HG02759 (cell line): ENCODE measurements at regions not wholly inside any gene's neighbourhood (a gene's known extent, or its start where the extent isn't known, plus 50 kb on each side); places are given as distances from the start of the nearest gene placed in this dataset.
"Not testable (repeated sequence)": the region's sequence is repeated elsewhere in the genome, so short reads cannot be mapped to it uniquely, and the experiment has no call there.

Experiments
- ATAC-seq: cut with Tn5 transposase; IDR thresholded peaks from one replicate; pipeline ENCODE4 v1.9.1; 2021; ENCODE audit warnings: mild to moderate bottlenecking, moderate library complexity; ENCODE audit not compliant: unreplicated experiment

DNA sequence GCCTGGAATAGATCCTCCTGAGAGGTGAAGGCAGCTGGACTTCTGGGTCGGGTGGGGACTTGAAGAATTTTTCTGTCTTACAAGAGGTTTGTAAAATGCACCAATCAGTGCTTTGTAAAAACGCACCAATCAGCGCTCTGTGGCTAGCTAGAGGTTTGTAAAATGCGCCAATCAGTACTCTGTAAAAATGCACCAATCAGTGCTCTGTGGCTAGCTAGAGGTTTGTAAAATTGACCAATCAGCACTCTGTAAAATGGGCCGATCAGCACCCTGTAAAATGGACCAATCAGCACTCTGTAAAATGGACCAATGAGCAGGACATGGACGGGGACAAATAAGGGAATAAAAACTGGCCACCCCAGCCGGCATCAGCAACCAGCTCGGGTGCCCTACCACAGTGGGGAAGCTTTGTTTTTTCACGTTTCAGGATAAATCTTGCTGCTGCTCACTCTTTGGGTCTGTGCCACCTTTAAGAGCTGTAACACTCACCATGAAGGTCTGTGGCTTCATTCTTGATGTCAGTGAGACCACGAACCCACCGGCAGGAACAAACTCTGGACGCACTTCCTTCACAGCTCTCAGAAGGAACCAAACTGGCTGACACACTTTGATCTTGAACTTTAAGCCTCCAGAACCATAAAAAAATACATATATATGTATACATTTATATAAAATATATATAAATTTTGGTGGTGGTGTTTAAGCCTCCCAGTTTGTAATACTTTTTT, 197.8 kb upstream of the SLCO3A1 start:
- ATAC-seq = not testable (repeated sequence)

DNA sequence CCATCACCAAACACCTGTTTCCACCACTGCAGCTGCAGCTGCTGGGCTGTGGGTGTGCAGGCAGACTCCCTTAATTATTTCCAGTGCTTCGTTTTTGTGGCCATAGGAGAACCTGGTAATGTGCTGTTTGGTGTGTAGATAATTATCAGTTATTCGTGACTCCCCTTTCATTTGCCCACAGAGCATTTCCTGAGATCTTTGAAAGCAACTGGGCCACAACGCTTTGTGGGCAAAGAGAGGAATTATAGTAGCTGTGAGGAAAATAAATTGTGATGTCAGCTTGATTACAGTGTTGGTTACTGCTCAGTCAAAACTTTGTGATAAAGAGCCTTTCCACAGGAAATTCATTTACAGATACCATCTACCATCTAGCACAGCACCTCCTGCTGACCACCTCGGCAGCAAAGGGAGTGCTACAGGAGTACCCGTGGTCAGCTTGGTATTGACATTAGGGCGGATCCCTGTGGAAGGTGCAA, 193.3 kb upstream of the SLCO3A1 start:
- ATAC-seq = no peak

DNA sequence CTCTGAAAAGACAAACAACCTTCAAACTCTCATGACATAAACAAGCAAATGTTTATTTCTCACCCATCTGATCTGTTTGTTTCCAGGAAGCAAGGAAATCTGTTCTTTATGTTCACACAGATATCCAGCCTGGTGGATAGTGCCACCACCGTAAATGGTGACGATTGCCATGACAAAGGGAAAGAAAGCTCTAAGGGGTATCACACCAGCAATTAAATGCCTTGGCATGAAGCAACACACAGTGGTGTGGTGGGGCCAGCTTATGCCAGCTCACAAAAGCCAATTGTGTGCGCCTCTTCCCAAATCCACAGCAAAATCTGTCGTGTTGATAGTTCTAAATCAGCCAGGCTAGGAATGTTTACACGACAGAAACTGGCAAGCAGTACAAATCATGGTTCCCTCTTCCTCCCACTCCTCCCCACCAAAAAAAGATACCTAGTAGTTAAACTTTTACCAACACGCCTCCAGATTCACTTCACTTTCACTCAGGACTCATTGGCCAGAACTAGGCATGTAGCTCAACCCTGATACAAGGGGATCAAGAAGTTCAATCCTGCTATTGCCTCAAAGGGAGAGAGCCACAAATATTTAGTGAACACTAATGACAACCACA, 189.2 kb upstream of the SLCO3A1 start:
- ATAC-seq = no peak

DNA sequence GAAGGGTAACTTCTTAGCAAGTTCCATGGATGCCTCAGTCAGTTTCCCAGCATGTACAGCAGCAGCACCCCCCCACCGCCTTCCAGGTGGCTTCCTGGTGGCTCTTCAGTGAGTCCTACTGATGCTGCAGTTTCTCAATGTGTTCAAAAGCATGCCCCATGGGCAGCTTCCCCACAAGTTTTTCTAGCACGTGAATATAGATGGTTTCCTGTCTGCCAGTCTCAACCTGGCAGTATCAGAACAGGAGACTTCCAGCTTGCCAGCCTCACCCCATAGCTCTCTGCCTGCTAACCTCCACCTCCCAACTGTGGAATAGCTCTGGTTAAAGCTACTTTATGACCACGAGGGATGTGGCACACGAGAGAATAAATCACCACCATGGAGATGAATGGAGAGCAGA, 188.3 kb upstream of the SLCO3A1 start:
- ATAC-seq = no peak

DNA sequence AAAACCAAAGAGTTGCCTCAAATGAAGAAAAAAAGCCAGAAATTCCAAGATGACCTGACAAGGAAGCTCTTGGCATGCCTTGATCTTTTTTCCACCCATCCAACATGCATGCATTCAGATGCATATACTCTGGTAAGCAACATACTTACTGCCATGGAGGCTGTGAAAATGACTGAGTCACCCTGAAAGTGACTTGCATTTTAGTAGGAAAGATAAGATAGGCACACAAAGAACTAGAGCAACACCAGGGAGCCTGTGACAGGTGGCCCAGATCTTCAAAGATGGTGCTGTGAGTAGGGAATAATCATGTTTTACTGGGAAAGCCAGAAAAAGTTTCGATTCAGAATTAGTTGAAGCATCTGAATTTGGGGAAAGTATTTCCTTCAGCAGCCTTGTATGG, 185.1 kb upstream of the SLCO3A1 start:
- ATAC-seq = no peak

DNA sequence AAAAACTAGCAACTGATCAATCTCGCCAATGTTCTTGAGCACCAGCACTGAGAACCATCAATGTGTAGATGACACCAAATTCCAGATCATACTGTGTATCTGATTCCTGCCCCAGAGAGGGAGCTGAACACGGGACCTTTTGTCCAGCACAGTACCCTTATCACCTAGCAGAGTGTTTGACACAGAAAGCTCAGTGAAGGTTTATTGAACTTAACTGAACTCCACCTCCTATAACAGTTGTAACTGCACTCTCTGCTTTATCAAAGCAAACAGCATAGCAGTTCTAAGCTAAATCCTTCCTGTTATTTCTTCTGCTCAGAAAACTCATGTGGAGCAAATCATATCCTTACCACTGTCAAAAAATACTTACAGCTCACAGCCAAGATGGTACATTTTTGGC, 183.4 kb upstream of the SLCO3A1 start:
- ATAC-seq = no peak

DNA sequence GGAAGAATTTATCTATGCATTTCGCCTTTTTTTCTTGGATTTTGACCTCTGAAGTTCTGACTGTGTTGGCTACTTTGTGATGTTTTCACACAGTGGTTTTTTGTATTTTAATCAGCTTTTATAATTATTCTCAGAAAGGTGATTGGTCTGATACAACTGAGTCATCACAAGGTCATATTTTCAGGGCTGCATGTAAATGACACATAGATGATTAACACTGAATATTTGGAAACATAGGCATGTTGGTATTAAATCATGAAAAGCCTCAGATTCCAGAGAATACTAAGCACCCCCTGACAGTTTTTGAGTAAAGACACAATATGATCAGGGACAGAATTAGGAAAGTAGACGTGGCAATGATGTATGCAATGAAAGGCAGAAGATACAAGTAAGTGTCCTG, 175.5 kb upstream of the SLCO3A1 start:
- ATAC-seq = no peak

DNA sequence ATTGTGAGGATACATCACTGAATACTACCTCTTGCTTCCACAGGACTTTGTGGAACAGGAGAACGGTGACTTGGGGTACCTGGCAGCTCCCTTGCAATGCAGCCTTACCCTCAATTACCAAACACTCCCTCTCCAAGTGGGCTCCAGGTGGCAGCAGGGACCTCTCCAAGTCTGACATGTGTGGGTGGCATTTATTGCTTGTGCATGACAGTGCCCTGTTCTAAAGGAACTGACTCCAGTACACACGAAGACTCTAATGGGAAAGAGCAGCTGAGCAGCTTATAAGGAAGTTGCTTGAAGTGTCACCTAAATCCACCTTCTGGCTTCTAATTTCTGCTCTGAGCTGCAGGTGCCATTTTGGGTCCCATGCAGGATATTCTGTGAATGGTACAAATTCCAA, 174.1 kb upstream of the SLCO3A1 start:
- ATAC-seq = no peak

DNA sequence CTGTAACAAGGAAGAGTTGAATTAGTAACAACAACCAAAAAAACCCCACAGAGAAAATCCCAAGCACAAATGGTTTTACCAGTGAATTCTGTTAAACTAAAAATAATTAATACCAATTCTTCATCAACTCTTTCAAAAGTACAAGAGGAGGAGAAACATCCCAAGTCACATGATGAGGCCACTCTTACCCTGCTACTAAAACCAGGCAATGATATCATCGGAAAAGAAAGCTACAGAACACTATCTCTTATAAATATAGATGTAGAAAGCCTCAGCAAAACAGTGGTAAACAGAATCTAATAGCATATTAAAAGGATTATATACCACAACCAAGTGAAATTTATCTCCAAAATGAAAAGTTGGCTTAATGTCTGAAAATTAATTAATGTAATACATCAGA, 168.1 kb upstream of the SLCO3A1 start:
- ATAC-seq = no peak

DNA sequence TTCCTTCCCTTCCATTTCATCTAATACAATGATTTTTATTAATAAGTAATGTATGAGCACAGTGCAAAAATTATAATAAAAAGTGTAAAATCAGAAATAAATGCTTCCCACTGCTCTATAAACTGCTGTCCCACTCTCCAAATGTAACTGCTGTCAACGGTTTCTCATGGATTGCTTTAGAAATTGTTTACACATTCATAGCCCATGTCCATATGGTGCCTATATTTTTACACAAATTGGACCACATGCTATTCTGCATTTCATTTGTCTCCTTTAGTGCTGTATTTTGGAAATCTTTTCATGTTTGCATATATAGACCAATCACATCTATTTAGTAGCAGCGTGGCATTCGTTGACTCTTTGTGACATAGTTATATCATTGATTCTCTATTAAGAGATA, 164.7 kb upstream of the SLCO3A1 start:
- no peak for ATAC-seq

DNA sequence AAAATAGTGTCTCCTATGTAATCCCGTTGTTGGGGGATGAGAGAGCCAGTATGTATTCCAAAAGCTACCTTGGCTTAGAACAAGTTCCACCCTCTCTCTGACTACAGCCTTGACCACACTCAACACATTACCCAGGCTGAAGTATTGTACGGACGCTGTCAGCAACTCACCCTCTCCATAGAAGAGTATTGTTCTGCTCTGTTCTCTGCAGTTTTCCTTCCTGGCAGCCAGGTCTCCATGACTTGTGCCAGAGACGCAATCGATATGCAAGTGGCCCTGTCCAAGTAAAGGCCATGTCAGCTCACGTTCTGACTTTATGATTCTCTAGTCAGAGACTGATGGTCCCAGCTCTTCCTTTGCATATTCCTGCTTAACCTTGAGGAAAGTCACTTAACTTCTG, 164.1 kb upstream of the SLCO3A1 start:
- ATAC-seq = no peak

DNA sequence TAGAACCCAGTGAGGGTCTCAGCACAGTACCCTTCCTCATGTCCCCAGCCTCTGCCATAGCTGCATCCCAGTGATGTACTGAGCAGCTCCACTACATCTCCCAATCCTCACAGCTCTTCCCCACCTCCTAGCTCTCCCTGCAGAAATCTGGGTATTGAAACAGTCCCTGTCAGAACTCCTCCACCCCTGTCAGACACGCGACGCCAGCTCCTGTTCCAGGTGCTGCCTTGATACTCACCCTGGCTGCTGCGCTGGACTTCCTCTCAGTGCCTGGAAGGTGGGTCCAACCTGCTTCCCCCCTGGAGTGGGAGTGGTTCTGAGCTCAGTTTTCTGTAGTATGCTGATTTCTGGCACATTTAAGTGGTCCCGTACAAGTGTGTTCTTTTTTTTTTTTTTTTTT, 160.9 kb upstream of the SLCO3A1 start:
- no peak for ATAC-seq

DNA sequence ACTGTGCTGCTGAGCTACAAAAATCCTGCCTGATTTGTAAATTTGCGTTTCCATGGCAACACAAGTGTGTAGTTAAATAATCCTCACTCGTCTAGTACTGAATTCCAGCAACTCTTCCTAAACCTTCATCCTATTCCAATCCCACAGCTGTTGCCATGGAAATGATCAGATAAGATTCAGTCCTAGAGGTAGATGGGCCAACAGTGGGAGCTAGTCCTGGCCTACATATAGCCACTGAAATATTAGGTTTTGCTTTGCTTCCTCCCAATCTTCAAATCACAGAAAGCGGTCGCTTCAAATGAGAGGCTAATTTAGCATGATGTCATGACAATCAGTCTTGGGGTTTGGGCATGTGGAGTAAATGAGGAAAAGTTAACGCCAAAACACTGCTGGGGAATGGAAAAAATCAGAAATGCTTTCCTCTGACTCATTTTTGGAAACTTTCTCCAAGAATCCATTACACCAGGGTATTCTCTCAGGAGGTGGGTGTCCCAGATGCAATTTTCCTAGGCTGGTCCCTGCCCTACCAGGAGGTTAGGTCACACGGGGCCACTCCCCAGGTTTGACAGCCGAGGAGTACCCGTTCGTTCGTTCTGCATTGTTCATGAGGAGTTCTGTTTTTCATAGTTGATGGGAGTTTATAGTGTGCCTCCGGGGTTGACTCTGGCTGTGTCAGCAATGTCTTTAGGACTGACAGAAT, 159.2 kb upstream of the SLCO3A1 start:
- ATAC-seq = no peak

DNA sequence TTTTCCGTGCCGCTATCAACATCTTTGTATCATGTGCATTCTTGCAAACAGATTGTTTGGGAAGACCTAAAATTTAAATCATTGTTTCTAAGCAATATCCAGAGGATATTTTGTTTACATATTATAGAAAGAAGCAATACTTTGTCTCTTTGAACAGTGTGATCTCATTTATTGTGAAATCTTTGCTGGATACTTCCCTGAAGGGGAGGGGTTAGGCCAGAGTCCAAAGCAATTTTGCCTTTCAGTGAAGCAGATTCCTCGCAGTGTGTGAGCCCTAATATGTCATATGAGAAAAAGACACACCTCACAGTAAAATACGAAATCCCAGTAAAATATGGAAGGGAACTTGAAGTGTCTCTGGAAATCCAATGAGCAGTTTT, 158.7 kb upstream of the SLCO3A1 start:
- no peak for ATAC-seq

DNA sequence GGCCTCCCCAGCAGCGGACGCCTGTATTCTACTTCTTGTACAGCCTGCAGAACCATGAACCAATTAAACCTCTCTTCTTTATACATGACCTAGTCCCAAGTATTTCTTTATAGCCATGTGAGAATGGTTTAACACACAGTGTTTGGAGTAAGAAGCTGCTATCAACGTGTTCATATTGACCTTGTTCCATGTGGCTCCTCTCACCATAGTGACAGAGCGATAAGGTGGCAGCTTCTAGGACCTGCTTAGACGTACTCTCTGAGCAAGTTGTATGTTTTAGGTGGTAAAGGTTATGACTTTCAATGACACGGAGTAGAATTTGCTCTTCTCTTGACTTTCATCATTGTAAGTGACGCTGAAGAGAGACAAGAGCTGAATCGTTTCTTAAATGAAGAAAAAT, 157.7 kb upstream of the SLCO3A1 start:
- ATAC-seq = no peak

DNA sequence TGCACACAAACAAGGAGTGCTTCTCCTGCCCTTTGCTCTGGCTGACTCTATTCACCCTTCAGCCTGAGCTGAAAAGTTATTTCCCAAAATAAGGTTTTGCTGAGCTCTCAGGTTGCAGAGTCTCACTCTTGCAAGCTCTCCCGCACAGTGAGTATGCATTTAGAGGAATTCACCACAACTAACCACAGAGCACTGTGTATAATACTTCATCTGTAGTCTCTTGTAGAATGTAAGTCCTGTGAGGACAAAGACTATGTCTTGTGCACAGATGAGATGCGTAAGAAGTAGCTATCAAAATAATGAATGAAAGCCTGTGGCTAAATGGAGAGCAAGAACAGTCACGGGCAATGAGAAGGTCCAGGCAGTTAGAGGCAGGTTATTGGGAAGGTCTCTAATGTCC, 156.5 kb upstream of the SLCO3A1 start:
- no peak for ATAC-seq

DNA sequence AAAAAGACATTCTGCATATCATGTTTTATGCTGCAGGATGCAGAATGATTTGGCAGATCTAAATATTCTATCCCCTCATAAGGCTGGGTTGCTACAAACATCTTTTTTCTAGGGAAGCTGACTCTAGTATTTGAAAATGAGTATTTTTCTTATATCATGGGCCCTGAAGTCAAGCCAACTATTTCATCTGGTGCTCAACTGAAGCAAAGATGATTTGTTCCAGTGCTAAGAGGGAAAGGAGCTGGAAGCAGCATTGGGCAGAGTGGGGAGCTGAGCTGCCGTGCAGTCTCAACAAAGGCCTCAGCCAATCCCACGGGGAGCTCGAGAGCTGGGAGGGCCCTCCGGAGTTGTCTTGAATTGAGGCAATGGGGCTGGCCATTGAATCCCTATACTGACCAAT, 155.3 kb upstream of the SLCO3A1 start:
- ATAC-seq = no peak

DNA sequence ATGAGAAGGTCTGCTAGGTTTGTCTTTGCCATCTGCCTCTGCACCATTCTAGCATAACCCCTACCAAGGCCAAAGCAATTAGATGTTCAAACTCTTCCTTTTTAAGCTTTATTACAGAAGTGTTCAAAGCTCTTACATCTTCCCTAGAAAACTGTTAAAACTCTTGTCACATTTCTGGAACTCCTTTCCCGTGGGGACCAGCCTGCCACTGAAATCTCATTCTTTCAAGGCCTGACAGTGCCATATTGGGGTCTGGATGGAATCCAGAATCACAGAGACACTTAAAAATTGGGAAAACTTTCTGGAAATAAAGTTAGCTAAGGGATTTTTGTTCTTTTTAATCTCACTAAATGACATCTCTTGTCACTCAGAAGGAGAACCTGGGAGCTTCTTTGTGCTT, 153.8 kb upstream of the SLCO3A1 start:
- no peak for ATAC-seq

DNA sequence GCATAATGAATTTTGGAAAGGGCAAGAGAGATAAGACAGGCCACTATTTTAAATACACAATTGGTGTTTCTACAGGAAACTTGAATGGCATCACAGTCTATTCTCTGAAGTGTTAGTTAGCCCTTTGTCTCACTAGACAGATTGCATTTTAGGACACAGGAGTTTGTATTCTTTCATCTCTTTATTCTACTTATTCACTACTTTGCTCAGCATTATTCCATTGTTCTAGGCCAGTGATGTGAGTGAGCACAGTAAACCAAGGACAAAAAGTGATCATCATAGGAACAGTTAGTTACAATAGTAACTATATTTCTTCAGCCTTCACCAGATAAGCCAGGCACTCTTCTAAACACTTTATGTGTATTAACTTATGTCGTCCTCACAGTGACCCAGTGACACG, 150.2 kb upstream of the SLCO3A1 start:
- ATAC-seq = no peak

DNA sequence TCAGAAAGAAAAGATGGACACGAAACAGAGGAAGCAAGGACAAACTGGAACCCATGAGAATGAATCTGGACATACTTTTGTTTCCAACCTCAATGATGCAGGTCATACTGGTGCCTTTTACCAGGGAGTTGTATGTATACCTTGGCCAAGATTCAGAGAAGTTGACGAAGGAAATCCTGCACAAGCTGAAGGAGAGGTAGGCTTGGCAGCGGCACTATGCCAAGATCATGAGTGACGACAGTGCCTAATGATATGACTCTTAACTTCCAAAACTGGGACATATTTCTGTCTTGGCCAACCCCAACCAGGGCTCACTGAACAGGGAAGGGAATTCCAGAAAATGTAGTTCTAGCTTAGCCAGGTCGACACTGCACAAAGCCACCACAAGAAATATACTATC, 149.2 kb upstream of the SLCO3A1 start:
- no peak for ATAC-seq

DNA sequence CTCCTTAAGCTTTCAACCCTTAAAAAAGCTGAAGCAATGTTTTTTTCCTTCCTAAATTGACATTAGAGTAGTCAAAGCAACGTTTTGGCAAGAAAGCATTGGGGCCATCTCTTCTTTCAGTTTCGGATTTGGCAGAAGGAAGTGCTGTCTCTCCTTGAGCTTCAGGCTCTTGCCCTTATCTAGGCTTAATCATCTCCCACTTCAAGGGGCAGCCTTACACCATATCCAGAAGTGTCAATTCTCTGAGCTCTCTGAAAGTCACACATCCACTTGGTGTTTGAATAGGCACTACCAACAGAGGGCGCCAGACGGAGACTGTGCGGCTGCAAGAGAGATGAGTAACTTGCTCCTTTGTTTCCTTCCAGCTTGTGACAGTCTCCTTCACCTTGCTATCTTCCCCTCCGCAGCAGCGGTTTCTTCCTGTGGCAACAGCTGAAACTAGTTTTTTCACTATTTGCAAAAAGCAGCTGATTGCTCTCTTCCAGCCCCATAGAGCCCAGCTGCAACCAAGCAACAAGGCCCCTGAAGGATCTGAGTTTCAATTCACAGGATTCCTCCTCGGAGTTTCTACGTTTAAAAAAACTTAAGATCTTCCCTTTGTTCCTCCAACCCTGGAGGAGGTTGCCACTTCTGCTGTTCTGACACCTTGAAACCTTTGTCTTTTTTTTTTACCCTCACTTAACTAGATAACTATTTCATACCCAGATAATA, 147.0 kb upstream of the SLCO3A1 start:
- peak; percentile 61 for ATAC-seq
